Brain microvascular endothelial cell (primary cell): ENCODE measurements at regions not wholly inside any gene's neighbourhood (a gene's known extent, or its start where the extent isn't known, plus 50 kb on each side); places are given as distances from the start of the nearest gene placed in this dataset.

Experiments
- DNase-seq: peaks from one replicate; pipeline ENCODE4 v3.0.0-alpha.2; 2020
- H3K27ac ChIP-seq: fragments of 250-450 bp; sonication (Bioruptor Pico); 2 replicates; pipeline ENCODE4 v1.5.1; 2020; ENCODE audit warnings: mild to moderate bottlenecking, moderate library complexity
- H3K27me3 ChIP-seq: fragments of 250-450 bp; sonication (Bioruptor Pico); replicated peaks from 2 replicates; pipeline ENCODE4 v1.5.1; 2020; ENCODE audit warnings: mild to moderate bottlenecking
- H3K36me3 ChIP-seq: fragments of 250-450 bp; sonication (Bioruptor Pico); replicated peaks from 2 replicates; pipeline ENCODE4 v1.5.1; 2020; ENCODE audit warnings: mild to moderate bottlenecking
- H3K4me3 ChIP-seq: 2 replicates; pipeline ENCODE4 v1.5.1; 2011; ENCODE audit warnings: low read depth, mild to moderate bottlenecking, control low read depth, low read length, moderate library complexity
- CTCF ChIP-seq: IDR thresholded peaks from 2 replicates; pipeline ENCODE4 v1.5.1; 2011; ENCODE audit warnings: low read depth, mild to moderate bottlenecking, moderate library complexity, low read length, control low read depth, inconsistent platforms; ENCODE audit errors: missing control alignments
- in situ Hi-C: cut with HindIII; loops from 2 replicates; pipeline ENCODE4 v1.10.0; 2017; ENCODE audit warnings: low sequenced_read_pairs, low pct_ligation_motif_present

GRCh38 chr6:146885708-146886457 lies 287.1 kb downstream of the ADGB start:
- no peaks in the 10 kb centered on the region for H3K36me3 ChIP-seq
- in situ Hi-C loops: no loop called here

GRCh38 chr6:146886587-146887446 lies 288.0 kb downstream of the ADGB start:
- no peak for TF ChIP-seq CTCF
- Histone ChIP-seq H3K4me3 (no peak overlapping the region), H3K27ac (no peak overlapping the region), H3K36me3 (no peaks in the 10 kb centered on the region), H3K27me3 (no peaks in the 10 kb centered on the region)
- in situ Hi-C loops: no loop called here
- no peak for DNase-seq

More at GRCh38 chr6:146885708-146886457, 287.1 kb downstream of the ADGB start:
- H3K27ac ChIP-seq: no peak overlapping the region
- no peak for DNase-seq
- no peak overlapping the region for H3K4me3 ChIP-seq
- H3K27me3 ChIP-seq: no peaks in the 10 kb centered on the region
- no peak for TF ChIP-seq CTCF

GRCh38 chr6:146887447-146888077 lies 288.8 kb downstream of the ADGB start:
- DNase-seq: no peak
- no peaks in the 10 kb centered on the region for H3K27me3 ChIP-seq

GRCh38 chr6:146889303-146889702 lies 290.5 kb downstream of the ADGB start:
- in situ Hi-C loops: no loop called here
- Histone ChIP-seq H3K27ac (no peak overlapping the region), H3K27me3 (no peaks in the 10 kb centered on the region), H3K4me3 (no peak overlapping the region), H3K36me3 (no peaks in the 10 kb centered on the region)
- no peak for TF ChIP-seq CTCF
- DNase-seq: no peak

More at GRCh38 chr6:146887447-146888077, 288.8 kb downstream of the ADGB start:
- Histone ChIP-seq H3K36me3 (no peaks in the 10 kb centered on the region), H3K27ac (no peak overlapping the region), H3K4me3 (no peak overlapping the region)
- in situ Hi-C loops: no loop called here
- no peak for TF ChIP-seq CTCF

GRCh38 chr6:146890172-146890571 lies 291.4 kb downstream of the ADGB start:
- H3K4me3 ChIP-seq: no peak overlapping the region
- no peaks in the 10 kb centered on the region for H3K27me3 ChIP-seq
- no peaks in the 10 kb centered on the region for H3K36me3 ChIP-seq
- no peak overlapping the region for H3K27ac ChIP-seq
- no peak for TF ChIP-seq CTCF
- DNase-seq: no peak
- in situ Hi-C loops: no loop called here
